HEK293 (cell line): ENCODE measurements at regions not wholly inside any gene's neighbourhood (a gene's known extent, or its start where the extent isn't known, plus 50 kb on each side); places are given as distances from the start of the nearest gene placed in this dataset.
A peak's percentile ranks its signal among the peaks of the same experiment; 100 is the strongest.

Experiments
- CTCF ChIA-PET: fragments of 350-600 bp; formaldehyde crosslinking; extraction: SDS; loops from one replicate; lab custom pipeline; 2021; ENCODE audit warnings: antibody characterized with exemption; lab: Yijun Ruan, JAX
- POLR2A ChIA-PET: fragments of 300-600 bp; formaldehyde crosslinking; extraction: SDS; loops from one replicate; lab custom pipeline; 2020; ENCODE audit warnings: antibody characterized with exemption, inconsistent platforms; lab: Yijun Ruan, JAX
- H3K27ac ChIP-seq: fragments of 200-500 bp; sonication (Bioruptor generic); 2 replicates; pipeline ENCODE4 v1.5.1; 2014; ENCODE audit warnings: low read depth, low read length, control low read depth, inconsistent platforms; ENCODE audit errors: extremely low read depth
- H3K36me3 ChIP-seq, 2 experiments: fragments of 200-500 bp in 1 of 2; sonication (Bioruptor generic) in 1 of 2; 1 replicate in 1 of 2; 2 replicates in 1 of 2; pipeline ENCODE4 v1.5.1; 2014 to 2017; ENCODE audit warnings: inconsistent platforms in 2 of 2, low read length in 2 of 2; ENCODE audit not compliant: control insufficient read depth in 2 of 2, insufficient read depth in 1 of 2
- H3K4me1 ChIP-seq: fragments of 200-500 bp; sonication (Bioruptor generic); 2 replicates; pipeline ENCODE4 v1.5.1; 2014; ENCODE audit warnings: mild to moderate bottlenecking, low read length, inconsistent platforms; ENCODE audit not compliant: control insufficient read depth, insufficient read depth
- H3K4me3 ChIP-seq: 2 replicates; pipeline ENCODE4 v1.5.1; 2011; ENCODE audit warnings: low read depth, mild to moderate bottlenecking, control low read depth, low read length, moderate library complexity
- H3K9me3 ChIP-seq: fragments of 200-500 bp; sonication (Bioruptor generic); 2 replicates; pipeline ENCODE4 v1.5.1; 2014; ENCODE audit warnings: low read depth, low read length, inconsistent platforms; ENCODE audit not compliant: control insufficient read depth, insufficient read depth
- ATF2 ChIP-seq: fragments of 450-650 bp; formaldehyde crosslinking; IDR thresholded peaks from 2 replicates; pipeline ENCODE4 v1.5.1; 2016; ENCODE audit warnings: missing biosample characterization, missing genetic modification characterization, low read depth
- EGR2 ChIP-seq: fragments of 450-650 bp; formaldehyde crosslinking; IDR thresholded peaks from 2 replicates; pipeline ENCODE4 v1.5.1; 2016; ENCODE audit warnings: low read depth, missing biosample characterization, missing genetic modification characterization
- ELK4 ChIP-seq: IDR thresholded peaks from 2 replicates; pipeline ENCODE4 v1.6.1; 2011; ENCODE audit warnings: mild to moderate bottlenecking, low read depth, low read length, borderline replicate concordance
- GLI4 ChIP-seq: fragments of 450-650 bp; formaldehyde crosslinking; IDR thresholded peaks from 2 replicates; pipeline ENCODE4 v1.5.1; 2016; ENCODE audit warnings: missing biosample characterization, missing genetic modification characterization
- OSR2 ChIP-seq: fragments of 450-650 bp; formaldehyde crosslinking; IDR thresholded peaks from 2 replicates; pipeline ENCODE4 v1.5.1; 2016; ENCODE audit warnings: missing biosample characterization, missing genetic modification characterization
- PRDM4 ChIP-seq: fragments of 450-650 bp; formaldehyde crosslinking; IDR thresholded peaks from 2 replicates; pipeline ENCODE4 v1.5.1; 2017; ENCODE audit warnings: missing biosample characterization, missing genetic modification characterization
- ZBTB17 ChIP-seq: fragments of 450-650 bp; formaldehyde crosslinking; IDR thresholded peaks from 2 replicates; pipeline ENCODE4 v1.5.1; 2016; ENCODE audit warnings: missing biosample characterization, missing genetic modification characterization
- ZBTB26 ChIP-seq: fragments of 450-650 bp; formaldehyde crosslinking; optimal IDR thresholded peaks from 2 replicates; pipeline ENCODE3; 2016; ENCODE audit warnings: missing biosample characterization, mild to moderate bottlenecking, missing genetic modification characterization
- ZNF10 ChIP-seq: fragments of 450-650 bp; formaldehyde crosslinking; IDR thresholded peaks from 2 replicates; pipeline ENCODE4 v1.5.1; 2017; ENCODE audit warnings: missing biosample characterization, missing genetic modification characterization
- ZNF138 ChIP-seq: fragments of 450-650 bp; formaldehyde crosslinking; IDR thresholded peaks from 2 replicates; pipeline ENCODE4 v1.5.1; 2016; ENCODE audit warnings: missing biosample characterization, missing genetic modification characterization, borderline replicate concordance
- ZNF174 ChIP-seq: fragments of 450-650 bp; formaldehyde crosslinking; IDR thresholded peaks from 2 replicates; pipeline ENCODE4 v1.5.0; 2017; ENCODE audit warnings: missing biosample characterization, mild to moderate bottlenecking, missing genetic modification characterization
- ZNF211 ChIP-seq: fragments of 450-650 bp; formaldehyde crosslinking; IDR thresholded peaks from 2 replicates; pipeline ENCODE4 v1.5.1; 2016; ENCODE audit warnings: low read depth, missing biosample characterization, missing genetic modification characterization
- ZNF239 ChIP-seq: fragments of 450-650 bp; formaldehyde crosslinking; IDR thresholded peaks from 2 replicates; pipeline ENCODE4 v1.5.1; 2016; ENCODE audit warnings: missing biosample characterization, missing genetic modification characterization
- ZNF248 ChIP-seq: fragments of 450-650 bp; formaldehyde crosslinking; IDR thresholded peaks from 2 replicates; pipeline ENCODE4 v1.5.1; 2017; ENCODE audit warnings: missing biosample characterization, missing genetic modification characterization
- ZNF341 ChIP-seq: fragments of 450-650 bp; formaldehyde crosslinking; IDR thresholded peaks from 2 replicates; pipeline ENCODE4; 2016; ENCODE audit warnings: low read depth, missing biosample characterization, missing genetic modification characterization
- ZNF350 ChIP-seq: fragments of 450-650 bp; formaldehyde crosslinking; IDR thresholded peaks from 2 replicates; pipeline ENCODE4 v1.5.0; 2017; ENCODE audit warnings: missing biosample characterization, mild to moderate bottlenecking, missing genetic modification characterization
- ZNF366 ChIP-seq: fragments of 450-650 bp; formaldehyde crosslinking; conservative IDR thresholded peaks from 2 replicates; pipeline ENCODE4 v1.5.1; 2016; ENCODE audit warnings: missing biosample characterization, missing genetic modification characterization
- ZNF391 ChIP-seq: fragments of 450-650 bp; formaldehyde crosslinking; IDR thresholded peaks from 2 replicates; pipeline ENCODE4 v1.5.1; 2016; ENCODE audit warnings: low read depth, missing biosample characterization, missing genetic modification characterization, borderline replicate concordance
- ZNF404 ChIP-seq: fragments of 450-650 bp; formaldehyde crosslinking; IDR thresholded peaks from 2 replicates; pipeline ENCODE4 v1.5.1; 2017; ENCODE audit warnings: missing biosample characterization, missing genetic modification characterization
- ZNF423 ChIP-seq: fragments of 450-650 bp; formaldehyde crosslinking; IDR thresholded peaks from 2 replicates; pipeline ENCODE4 v1.5.1; 2016; ENCODE audit warnings: missing biosample characterization, missing genetic modification characterization
- ZNF48 ChIP-seq: fragments of 450-650 bp; formaldehyde crosslinking; IDR thresholded peaks from 2 replicates; pipeline ENCODE4 v1.5.1; 2016; ENCODE audit warnings: missing biosample characterization, missing genetic modification characterization
- ZNF571 ChIP-seq: fragments of 450-650 bp; formaldehyde crosslinking; IDR thresholded peaks from 2 replicates; pipeline ENCODE4 v1.5.0; 2017; ENCODE audit warnings: missing biosample characterization, missing genetic modification characterization
- ZNF600 ChIP-seq: fragments of 450-650 bp; formaldehyde crosslinking; IDR thresholded peaks from 2 replicates; pipeline ENCODE4 v1.5.1; 2016; ENCODE audit warnings: missing biosample characterization, missing genetic modification characterization
- ZNF623 ChIP-seq: fragments of 450-650 bp; formaldehyde crosslinking; IDR thresholded peaks from 2 replicates; pipeline ENCODE4 v1.5.1; 2016; ENCODE audit warnings: missing biosample characterization, missing genetic modification characterization
- ZNF785 ChIP-seq: fragments of 450-650 bp; formaldehyde crosslinking; IDR thresholded peaks from 2 replicates; pipeline ENCODE4 v1.5.1; 2016; ENCODE audit warnings: missing biosample characterization, missing genetic modification characterization
- ZNF791 ChIP-seq: fragments of 450-650 bp; formaldehyde crosslinking; IDR thresholded peaks from 2 replicates; pipeline ENCODE4 v1.5.1; 2016; ENCODE audit warnings: missing biosample characterization, missing genetic modification characterization

GRCh38 chr13:78197231-78197630 lies 278.6 kb upstream of the EDNRB start:
- Histone ChIP-seq H3K36me3 (no peaks in the 10 kb centered on the region), H3K27ac (no peak overlapping the region), H3K4me1 (no peaks in the 10 kb centered on the region), H3K4me3 (no peak overlapping the region), H3K9me3 (no peaks in the 10 kb centered on the region)
- no peak for TF ChIP-seq ZNF341 (tag by site-specific recombination)
- TF ChIP-seq ZNF423 = no peak
- TF ChIP-seq ZBTB26 (tag by site-specific recombination) = no peak
- no peak for TF ChIP-seq ZNF404 (tag by site-specific recombination)
- TF ChIP-seq OSR2 = no peak
- no peak for TF ChIP-seq ZNF366 (tag by site-specific recombination)
- TF ChIP-seq ZNF623 (tag by site-specific recombination) = no peak
- no peak for TF ChIP-seq ZNF211 (tag by site-specific recombination)
- no peak for TF ChIP-seq ZNF350
- ChIA-PET POLR2A (no interaction called here), CTCF (interaction anchor here (1.5 kb wide), 1 partner anchor 44 kb away, joined by 4 read pairs; no protein-coding TSS in a partner anchor)

GRCh38 chr13:78194904-78195639 lies 276.4 kb upstream of the EDNRB start:
- TF ChIP-seq ELK4 = 0 out of 2 replicates have a peak, but pooled peaks have one; percentile 29
- no peak for TF ChIP-seq ZNF391 (tag by site-specific recombination)
- no peaks in the 10 kb centered on the region for H3K9me3 ChIP-seq
- H3K27ac ChIP-seq = no peak overlapping the region
- H3K4me3 ChIP-seq = no peak overlapping the region
- CTCF ChIA-PET = no interaction called here
- H3K36me3 ChIP-seq = no peaks in the 10 kb centered on the region
- POLR2A ChIA-PET = no interaction called here
- H3K4me1 ChIP-seq = no peaks in the 10 kb centered on the region

- H3K9me3 ChIP-seq = no peaks in the 10 kb centered on the region
- H3K27ac ChIP-seq = no peak overlapping the region
- CTCF ChIA-PET = interaction anchor here (0.7 kb wide), 1 partner anchor 747 kb away, joined by 3 read pairs; no protein-coding TSS in a partner anchor
- H3K4me1 ChIP-seq = no peaks in the 10 kb centered on the region
- H3K36me3 ChIP-seq = no peaks in the 10 kb centered on the region
- H3K4me3 ChIP-seq = no peak overlapping the region
- POLR2A ChIA-PET = no interaction called here
- no peak for TF ChIP-seq ZNF138 (tag by site-specific recombination)
- TF ChIP-seq PRDM4 (tag by site-specific recombination) = no peak
- TF ChIP-seq ATF2 (tag by site-specific recombination) = no peak
- no peak for TF ChIP-seq GLI4 (tag by site-specific recombination)
- TF ChIP-seq ZNF248 (tag by site-specific recombination) = no peak
- no peak for TF ChIP-seq ZNF10 (tag by site-specific recombination)
- no peak for TF ChIP-seq ZNF785 (tag by site-specific recombination)
- TF ChIP-seq ZNF791 (tag by site-specific recombination) = no peak
- TF ChIP-seq ZNF48 = no peak
- no peak for TF ChIP-seq ZNF239 (tag by site-specific recombination)
- TF ChIP-seq EGR2 (tag by site-specific recombination) = no peak
- no peak for TF ChIP-seq ZNF571 (tag by site-specific recombination)
- TF ChIP-seq ZNF600 (tag by site-specific recombination) = no peak
- TF ChIP-seq ZNF174 (tag by site-specific recombination) = no peak
- no peak for TF ChIP-seq ZBTB17
Measured at GRCh38 chr13:78193846-78194245, 275.2 kb upstream of the EDNRB start.
